ENCODE measurements at regions not wholly inside any gene's neighbourhood (a gene's known extent, or its start where the extent isn't known, plus 50 kb on each side); places are given as distances from the start of the nearest gene placed in this dataset.
"Not testable (repeated sequence)": the region's sequence is repeated elsewhere in the genome, so short reads cannot be mapped to it uniquely, and the experiment has no call there.

GRCh38 chr2:189231719-189232323 is 52.3 kb upstream of the COL5A2 start:
- DNase-seq, result no peak

GRCh38 chr2:189232759-189233406 is 53.3 kb upstream of the COL5A2 start:
- DNase-seq, result no peak

DNA sequence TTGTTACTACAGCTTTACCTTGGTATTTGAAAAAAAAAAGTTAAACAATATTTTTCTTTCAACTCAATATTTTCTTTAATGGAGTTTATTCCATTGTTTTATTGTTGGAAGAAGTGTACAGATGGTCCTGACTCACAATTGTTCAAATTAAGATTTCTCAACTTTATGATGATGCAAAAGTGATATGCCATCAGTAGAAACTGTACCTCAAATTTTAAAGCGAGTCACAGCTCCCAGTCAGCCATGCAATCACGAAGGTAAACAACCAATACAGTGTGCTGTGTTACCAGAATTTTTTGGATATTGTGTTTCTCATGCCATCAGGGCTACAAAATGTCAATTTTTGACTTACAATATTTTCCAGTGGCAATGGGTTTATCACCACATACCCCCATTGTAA is 54.0 kb upstream of the COL5A2 start:
- DNase-seq, result no peak

GRCh38 chr2:189234991-189235390 is 55.4 kb upstream of the COL5A2 start:
- no peak for DNase-seq

- DNase-seq, result no peak
These were observed 56.5 kb upstream of the COL5A2 start for GRCh38 chr2:189236066-189236465.

GRCh38 chr2:189238903-189239302 is 59.3 kb upstream of the COL5A2 start:
- DNase-seq, result no peak

DNA sequence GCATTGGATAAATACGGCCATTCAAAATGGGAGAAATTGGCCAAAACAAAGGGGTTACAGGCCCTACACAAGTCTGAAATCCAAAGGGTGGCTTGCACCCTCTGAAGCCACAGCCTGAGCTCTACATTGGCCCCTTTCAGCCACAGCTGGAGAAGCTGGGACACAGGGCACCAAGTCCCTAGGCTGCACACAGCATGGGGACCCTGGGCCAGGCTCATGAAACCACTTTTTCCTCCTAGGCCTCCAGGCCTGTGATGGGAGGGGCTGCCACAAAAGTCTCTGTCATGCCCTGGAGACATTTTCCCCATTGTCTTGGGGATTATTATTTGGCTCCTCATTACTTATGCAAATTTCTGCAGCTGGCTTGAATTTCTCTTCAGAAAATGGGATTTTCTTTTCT is 64.3 kb upstream of the COL5A2 start:
- not testable (repeated sequence) for DNase-seq

- DNase-seq, result no peak
These were observed 67.7 kb upstream of the COL5A2 start for GRCh38 chr2:189247276-189247675.

DNA sequence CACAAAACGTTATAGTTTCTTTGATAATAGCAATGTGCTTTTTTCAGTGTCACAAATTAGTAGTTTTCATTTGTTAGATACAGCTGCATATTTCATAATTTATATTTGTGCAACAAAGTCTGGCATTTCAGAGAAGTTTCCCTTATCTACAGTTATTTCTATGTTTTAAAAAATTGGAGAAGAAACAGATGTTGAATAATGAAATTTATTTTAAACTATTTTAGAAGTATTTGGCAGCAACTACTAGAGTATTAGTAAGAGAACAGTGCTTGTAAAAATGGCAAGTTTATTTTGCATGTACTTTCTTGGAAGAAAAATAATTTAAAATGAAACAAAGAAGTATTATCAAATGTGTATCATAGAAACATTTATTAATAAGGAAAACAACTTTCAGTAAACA is 68.6 kb upstream of the COL5A2 start:
- DNase-seq, result no peak

DNA sequence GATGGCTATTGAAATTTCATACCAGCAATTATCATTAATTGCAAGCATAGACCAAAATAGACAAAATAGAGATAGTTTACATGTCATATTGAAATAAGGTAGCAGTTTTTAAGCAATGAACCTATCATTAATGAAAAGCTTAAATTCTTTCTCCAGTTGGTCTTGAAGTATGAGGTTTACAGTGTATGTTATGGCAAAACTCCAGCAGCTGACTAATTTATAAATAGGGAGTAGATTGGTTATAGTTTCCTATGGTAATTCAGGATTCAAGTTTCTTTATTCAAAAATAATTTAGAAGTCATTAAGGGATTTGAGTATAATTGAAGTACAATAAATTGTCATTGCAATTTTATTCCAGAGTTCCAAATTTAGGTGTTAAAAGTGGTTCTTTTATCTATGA is 69.6 kb upstream of the COL5A2 start:
- DNase-seq, result no peak

GRCh38 chr2:189249901-189250300 is 70.3 kb upstream of the COL5A2 start:
- DNase-seq, result no peak

DNA sequence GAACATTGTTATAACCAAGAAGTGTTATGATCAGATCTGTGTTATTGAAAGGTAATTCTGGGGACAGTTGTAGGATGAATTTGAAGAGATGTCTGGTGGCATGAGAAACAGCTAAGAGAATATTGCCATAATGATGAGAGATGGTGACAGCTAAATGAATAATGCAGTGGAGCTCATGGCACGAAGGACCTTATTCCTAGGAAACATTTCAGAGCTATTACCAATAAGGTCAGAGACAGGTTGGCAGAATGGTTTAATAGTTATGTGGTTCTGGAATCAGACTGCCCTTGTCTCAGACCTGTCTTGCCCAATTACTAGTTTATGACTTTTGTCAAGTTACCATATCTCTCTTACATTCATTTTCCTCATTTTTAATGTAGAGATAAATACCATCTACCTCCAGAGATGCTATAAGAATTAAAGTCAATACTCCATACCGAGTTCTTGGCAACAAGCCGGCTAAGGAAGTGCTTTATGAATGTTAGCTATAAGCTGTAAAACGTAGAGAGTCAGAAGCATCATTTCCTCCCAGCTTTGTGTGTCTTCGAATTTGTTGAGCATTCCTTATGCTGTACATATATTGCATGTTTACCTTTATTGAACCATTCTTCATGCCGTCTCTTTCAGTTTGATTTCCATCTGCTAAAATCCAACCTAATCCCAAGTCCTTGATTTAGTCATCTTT is 73.6 kb upstream of the COL5A2 start:
- DNase-seq, result no peak

GRCh38 chr2:189253836-189254235 is 74.3 kb upstream of the COL5A2 start:
- no peak for DNase-seq

DNA sequence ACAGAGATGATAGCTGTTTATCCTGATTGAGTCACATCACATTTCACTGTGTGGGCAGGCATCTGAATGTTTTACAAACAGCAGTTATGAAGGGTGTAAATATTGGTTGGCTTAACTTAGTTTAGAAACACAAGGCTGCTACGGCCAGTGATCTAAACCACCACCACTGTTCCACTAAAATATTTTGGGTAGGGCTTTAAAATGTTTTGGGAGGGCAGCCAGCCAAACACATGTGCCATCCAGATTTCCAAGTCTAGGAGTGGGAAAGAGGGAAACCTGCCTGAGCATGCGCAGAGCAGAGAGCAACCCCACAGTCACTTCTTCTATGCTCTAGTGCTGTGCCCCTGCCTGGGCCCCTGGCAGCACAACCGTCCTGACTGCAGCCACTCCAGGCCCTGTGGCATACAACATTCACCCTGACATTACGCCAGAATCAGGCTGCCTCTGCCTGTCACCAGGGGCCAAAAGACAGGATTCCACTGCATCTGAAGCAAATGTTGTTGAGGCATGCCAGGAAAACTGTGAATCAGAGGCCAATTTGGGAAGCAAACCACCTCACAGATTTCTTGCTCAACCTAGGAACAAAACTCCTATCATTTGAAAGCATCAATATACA is 74.8 kb upstream of the COL5A2 start:
- no peak for DNase-seq

GRCh38 chr2:189255711-189256110 is 76.2 kb upstream of the COL5A2 start:
- DNase-seq, result no peak

- no peak for DNase-seq
These were observed 79.2 kb upstream of the COL5A2 start for GRCh38 chr2:189258616-189259365.

- no peak for DNase-seq
These were observed 80.8 kb upstream of the COL5A2 start for GRCh38 chr2:189260361-189260814.

DNA sequence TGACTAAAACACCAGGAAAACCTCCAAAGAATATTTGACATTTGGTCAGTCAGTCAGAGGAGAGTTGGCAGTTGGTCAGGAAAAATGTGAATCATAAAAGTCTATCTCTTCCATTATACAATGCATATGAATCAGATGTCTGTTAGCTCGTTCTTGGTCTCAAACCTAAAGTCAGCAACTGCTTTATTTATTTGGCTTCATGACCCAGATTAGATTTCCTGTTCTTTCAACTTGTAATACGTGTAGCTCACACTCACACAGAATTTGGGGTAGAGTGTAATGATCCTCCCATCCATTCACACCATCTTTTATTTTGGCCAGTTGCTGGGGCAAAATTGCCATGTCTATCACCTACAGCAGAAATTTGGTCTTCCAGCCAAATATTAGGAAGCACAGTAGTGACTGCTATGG is 81.9 kb upstream of the COL5A2 start:
- DNase-seq, result no peak

- no peak for DNase-seq
These were observed 82.4 kb upstream of the COL5A2 start for GRCh38 chr2:189261916-189262315.

GRCh38 chr2:189265696-189266320 is 86.2 kb upstream of the COL5A2 start:
- no peak for DNase-seq

DNA sequence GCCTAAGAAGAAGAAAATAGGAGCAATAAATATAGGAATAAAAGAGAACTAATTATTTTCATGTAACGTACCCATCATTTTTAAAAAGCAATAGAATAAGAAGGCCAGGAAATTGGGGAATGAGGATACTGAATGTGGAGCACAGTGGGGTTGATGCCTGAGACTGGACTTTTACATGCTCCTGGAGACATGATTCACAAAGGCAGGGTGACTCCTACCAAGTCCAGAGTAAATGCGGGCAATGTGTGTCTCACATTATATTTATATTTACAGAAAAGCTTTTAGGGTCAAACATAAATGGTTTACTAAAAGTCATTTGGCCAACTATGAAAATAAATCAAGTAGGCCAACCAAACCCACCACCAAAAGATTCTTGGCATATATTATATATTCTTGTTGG is 87.9 kb upstream of the COL5A2 start:
- DNase-seq, result no peak

- DNase-seq, result no peak
These were observed 88.5 kb upstream of the COL5A2 start for GRCh38 chr2:189267925-189268579.

All from NCI-H69 (cell line).